Transverse colon (tissue), 4 donors: ENCODE measurements at regions not wholly inside any gene's neighbourhood (a gene's known extent, or its start where the extent isn't known, plus 50 kb on each side); places are given as distances from the start of the nearest gene placed in this dataset.

Experiments used
- DNase-seq: peaks from one replicate; pipeline ENCODE4 v3.0.0-alpha.2; 2019
- H3K27ac ChIP-seq, 4 donors: fragments of 200-600 bp; sonication (generic); 2 replicates each; pipeline ENCODE4 v1.5.1; 2016 to 2018; ENCODE audit warnings: inconsistent platforms in 4 of 4
- H3K27me3 ChIP-seq: fragments of 200-600 bp; sonication (generic); 2 replicates; pipeline ENCODE4 v1.5.1; 2017; ENCODE audit warnings: inconsistent platforms
- H3K36me3 ChIP-seq, 4 donors: fragments of 200-600 bp; sonication (generic); 2 replicates each; pipeline ENCODE4 v1.5.1; 2017 to 2019; ENCODE audit warnings: inconsistent platforms in 4 of 4
- H3K4me1 ChIP-seq, 4 donors: fragments of 200-600 bp; sonication (generic); 2 replicates each; pipeline ENCODE4 v1.5.1; 2017 to 2020; ENCODE audit warnings: inconsistent platforms in 4 of 4
- H3K4me3 ChIP-seq, 4 donors: fragments of 200-600 bp; sonication (generic); 1 replicate in 1 of 4; 2 replicates in 3 of 4; pipeline versions ENCODE4 v1.5.1 to v1.6.1; 2017 to 2019; ENCODE audit warnings: inconsistent platforms in 4 of 4
- H3K9me3 ChIP-seq, 2 donors: fragments of 200-600 bp; sonication (generic); 2 replicates each; pipeline ENCODE4 v1.5.1; 2017 to 2019; ENCODE audit warnings: inconsistent platforms in 2 of 2
- EP300 ChIP-seq: sonication (generic); formaldehyde crosslinking; IDR thresholded peaks from one replicate; pipeline ENCODE4 v1.6.1; 2017; ENCODE audit warnings: antibody characterized with exemption, low read depth
- POLR2A ChIP-seq: fragments of 450-650 bp; IDR thresholded peaks from one replicate; pipeline ENCODE4 v1.6.1; 2016; ENCODE audit warnings: antibody characterized with exemption, mild to moderate bottlenecking, moderate library complexity
- POLR2AphosphoS5 ChIP-seq, 3 donors: sonication (generic); formaldehyde crosslinking; IDR thresholded peaks; one replicate each; pipeline ENCODE4 v1.6.1; 2016; ENCODE audit warnings: antibody characterized with exemption in 3 of 3
- WGBS, 2 donors: methylation state at CpG; one replicate each; pipeline ENCODE4 v1.1.5; 2018; ENCODE audit warnings: low coverage in 1 of 2; 5-methylcytosine and 5-hydroxymethylcytosine counted together
- in situ Hi-C, 4 donors: fragments of 200-750 bp; cut with MboI; loops; one replicate each; pipeline versions ENCODE4 v1.15.0 to v1.15.1; 2017; ENCODE audit warnings: low sequenced_read_pairs in 3 of 4, low pct_ligation_motif_present in 1 of 4, low pct_unique_long_range_greater_than_20kb in 1 of 4
- intact Hi-C: fragments of 100-400 bp; cut with DNase I; formaldehyde crosslinking; loops from one replicate; pipeline ENCODE4 v1.15.1; 2023; ENCODE audit warnings: low total_unique reads
- TF ChIP-seq, protein P1 (sequence below), 5 experiments: fragments of 200-600 bp in 3 of 5; fragments of 450-650 bp in 2 of 5; sonication (generic) in 3 of 5; IDR thresholded peaks; 1 replicate in 2 of 5; 2 replicates in 3 of 5; pipeline ENCODE4 v1.5.1; 2016 to 2017; ENCODE audit warnings: antibody characterized with exemption in 5 of 5, inconsistent platforms in 3 of 5, mild to moderate bottlenecking in 2 of 5, moderate library complexity in 1 of 5

DNA sequence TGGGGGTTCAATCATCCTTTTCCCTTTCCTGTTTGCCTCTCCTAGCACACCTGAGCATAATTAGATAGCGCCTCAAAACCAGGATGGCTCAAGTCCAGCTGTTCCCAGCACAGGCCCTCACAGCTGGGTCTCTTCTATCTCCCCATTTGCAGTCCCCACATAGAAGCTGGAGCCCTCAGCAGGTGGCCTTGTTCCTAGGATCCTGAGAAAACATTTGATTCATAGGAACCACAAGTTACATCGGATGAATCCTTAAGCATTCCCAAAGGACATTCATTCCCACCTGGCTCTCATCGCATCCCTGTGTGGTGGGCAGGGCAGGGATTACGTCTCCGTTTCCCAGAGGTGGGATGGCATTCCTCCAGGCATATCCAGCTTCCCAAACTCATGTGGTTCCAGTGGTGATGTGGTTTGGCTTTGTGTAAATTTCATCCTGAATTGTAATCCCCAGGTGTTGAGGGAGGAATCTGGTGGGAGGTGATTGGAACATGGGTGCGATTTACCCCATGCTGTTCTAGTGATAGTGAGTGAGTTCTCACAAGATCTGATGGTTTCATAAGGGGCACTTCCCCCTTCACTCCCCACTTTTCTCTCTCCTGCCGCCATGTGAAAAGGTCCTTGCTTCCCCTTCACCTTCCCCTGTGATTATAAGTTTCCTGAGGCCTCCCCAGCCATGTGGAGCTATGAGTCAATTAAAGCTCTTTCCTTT, 49.8 kb upstream of the LEP start:
- no peak for TF ChIP-seq POLR2A
- TF ChIP-seq, protein P1, sequence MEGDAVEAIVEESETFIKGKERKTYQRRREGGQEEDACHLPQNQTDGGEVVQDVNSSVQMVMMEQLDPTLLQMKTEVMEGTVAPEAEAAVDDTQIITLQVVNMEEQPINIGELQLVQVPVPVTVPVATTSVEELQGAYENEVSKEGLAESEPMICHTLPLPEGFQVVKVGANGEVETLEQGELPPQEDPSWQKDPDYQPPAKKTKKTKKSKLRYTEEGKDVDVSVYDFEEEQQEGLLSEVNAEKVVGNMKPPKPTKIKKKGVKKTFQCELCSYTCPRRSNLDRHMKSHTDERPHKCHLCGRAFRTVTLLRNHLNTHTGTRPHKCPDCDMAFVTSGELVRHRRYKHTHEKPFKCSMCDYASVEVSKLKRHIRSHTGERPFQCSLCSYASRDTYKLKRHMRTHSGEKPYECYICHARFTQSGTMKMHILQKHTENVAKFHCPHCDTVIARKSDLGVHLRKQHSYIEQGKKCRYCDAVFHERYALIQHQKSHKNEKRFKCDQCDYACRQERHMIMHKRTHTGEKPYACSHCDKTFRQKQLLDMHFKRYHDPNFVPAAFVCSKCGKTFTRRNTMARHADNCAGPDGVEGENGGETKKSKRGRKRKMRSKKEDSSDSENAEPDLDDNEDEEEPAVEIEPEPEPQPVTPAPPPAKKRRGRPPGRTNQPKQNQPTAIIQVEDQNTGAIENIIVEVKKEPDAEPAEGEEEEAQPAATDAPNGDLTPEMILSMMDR (IDR thresholded peaks at IDR 0.05) = no peak
- no peak for TF ChIP-seq EP300
- no peak for TF ChIP-seq POLR2AphosphoS5 (IDR thresholded peaks at IDR 0.05)
- in situ Hi-C loops = no loop called here
- Histone ChIP-seq H3K36me3 (no peaks in the 10 kb centered on the region), H3K9me3 (peaks cover 14 to 21% of the 10 kb centered on the region in 2 donors), H3K27me3 (peaks cover 51% of the 10 kb centered on the region), H3K4me3 (no peak overlapping the region), H3K4me1 (no peaks in the 10 kb centered on the region), H3K27ac (no peak overlapping the region)
- WGBS, 2 donors = 52 to 76% methylated on average over 2 to 7 of the region's 7 CpGs
- no peak for DNase-seq
- intact Hi-C loops = no loop called here
